Left ventricle myocardium inferior (tissue), 1 donor: ENCODE measurements at regions not wholly inside any gene's neighbourhood (a gene's known extent, or its start where the extent isn't known, plus 50 kb on each side); places are given as distances from the start of the nearest gene placed in this dataset.
"Not testable (repeated sequence)": the region's sequence is repeated elsewhere in the genome, so short reads cannot be mapped to it uniquely, and the experiment has no call there.

Experiments used
- DNase-seq: peaks from one replicate; pipeline ENCODE4 v3.0.0-alpha.2; 2020
- H3K27ac ChIP-seq: fragments of 200-600 bp; replicated peaks from 2 replicates; pipeline ENCODE4 v1.8.0; 2021
- H3K27me3 ChIP-seq: fragments of 200-600 bp; 2 replicates; pipeline ENCODE4 v1.8.0; 2021; ENCODE audit warnings: low read depth
- H3K36me3 ChIP-seq: fragments of 200-600 bp; 2 replicates; pipeline ENCODE4 v1.8.0; 2021
- H3K4me1 ChIP-seq: fragments of 200-600 bp; 2 replicates; pipeline ENCODE4 v1.8.0; 2021
- H3K4me3 ChIP-seq: fragments of 200-600 bp; 2 replicates; pipeline ENCODE4 v1.8.0; 2021; ENCODE audit warnings: mild to moderate bottlenecking, moderate library complexity
- H3K9me3 ChIP-seq: fragments of 200-600 bp; replicated peaks from 2 replicates; pipeline ENCODE4 v1.8.0; 2021
- CTCF ChIP-seq: fragments of 200-600 bp; IDR thresholded peaks from 2 replicates; pipeline ENCODE4 v1.8.0; 2021; ENCODE audit warnings: antibody characterized with exemption, mild to moderate bottlenecking, borderline replicate concordance
- intact Hi-C: fragments of 100-400 bp; cut with micrococcal nuclease; formaldehyde crosslinking; loops from one replicate; pipeline ENCODE4 v1.11.0; 2022
- donor health status: DM: no; HTN: yes; CAD: no; lungs with severe emphysema.

- H3K27me3 ChIP-seq, result no peaks in the 10 kb centered on the region
- H3K36me3 ChIP-seq, result no peaks in the 10 kb centered on the region
- DNase-seq, result no peak
- no peak overlapping the region for H3K27ac ChIP-seq
- H3K4me1 ChIP-seq, result no peaks in the 10 kb centered on the region
- intact Hi-C loops, result no loop called here
- H3K9me3 ChIP-seq, result peaks cover 17% of the 10 kb centered on the region
- TF ChIP-seq CTCF, result no peak
- H3K4me3 ChIP-seq, result no peak overlapping the region
Measured at GRCh38 chr1:232743999-232744398, 61.2 kb upstream of the MAP10 start.

GRCh38 chr1:232744847-232745246, 60.4 kb upstream of the MAP10 start:
- Histone ChIP-seq H3K4me3 (no peak overlapping the region), H3K36me3 (no peaks in the 10 kb centered on the region), H3K27ac (no peak overlapping the region), H3K4me1 (no peaks in the 10 kb centered on the region), H3K27me3 (no peaks in the 10 kb centered on the region), H3K9me3 (peaks cover 25% of the 10 kb centered on the region)
- intact Hi-C loops, result no loop called here
- no peak for DNase-seq
- no peak for TF ChIP-seq CTCF

- H3K27ac ChIP-seq, H3K4me3 ChIP-seq, H3K4me1 ChIP-seq, DNase-seq, intact Hi-C loops, H3K36me3 ChIP-seq, H3K27me3 ChIP-seq: not testable (repeated sequence)
- H3K9me3 ChIP-seq, result peaks cover 33% of the 10 kb centered on the region
Measured at GRCh38 chr1:232745698-232746097, 59.5 kb upstream of the MAP10 start.

GRCh38 chr1:232748910-232749368, 56.3 kb upstream of the MAP10 start:
- DNase-seq, result no peak
- Histone ChIP-seq H3K4me1 (peaks cover 5% of the 10 kb centered on the region), H3K27me3 (no peaks in the 10 kb centered on the region), H3K4me3 (no peak overlapping the region), H3K9me3 (peaks cover 33% of the 10 kb centered on the region), H3K36me3 (no peaks in the 10 kb centered on the region), H3K27ac (no peak overlapping the region)
- intact Hi-C loops, result no loop called here
- TF ChIP-seq CTCF, result no peak

GRCh38 chr1:232751393-232752140, 53.6 kb upstream of the MAP10 start:
- intact Hi-C loops, result no loop called here
- Histone ChIP-seq H3K9me3 (peaks cover 33% of the 10 kb centered on the region), H3K36me3 (no peaks in the 10 kb centered on the region), H3K27ac (no peak overlapping the region), H3K27me3 (no peaks in the 10 kb centered on the region), H3K4me3 (no peak overlapping the region), H3K4me1 (peaks cover 5% of the 10 kb centered on the region)
- no peak for DNase-seq
- no peak for TF ChIP-seq CTCF

- intact Hi-C loops, result no loop called here
- Histone ChIP-seq H3K27ac (peak overlapping the region; percentile 5), H3K27me3 (no peaks in the 10 kb centered on the region), H3K36me3 (no peaks in the 10 kb centered on the region), H3K4me1 (peaks cover 5% of the 10 kb centered on the region), H3K9me3 (peaks cover 32% of the 10 kb centered on the region), H3K4me3 (no peak overlapping the region)
- no peak for TF ChIP-seq CTCF
- no peak for DNase-seq
Measured at GRCh38 chr1:232752365-232752764, 52.9 kb upstream of the MAP10 start.
